NB4 (cell line): ENCODE measurements at regions not wholly inside any gene's neighbourhood (a gene's known extent, or its start where the extent isn't known, plus 50 kb on each side); places are given as distances from the start of the nearest gene placed in this dataset.

Source experiments
- MYC ChIP-seq: IDR thresholded peaks from 2 replicates; pipeline ENCODE4 v1.6.1; 2011; ENCODE audit warnings: low read depth, low read length
- POLR2A ChIP-seq: IDR thresholded peaks from 2 replicates; pipeline ENCODE4 v1.6.1; 2011; ENCODE audit warnings: mild to moderate bottlenecking; ENCODE audit not compliant: insufficient read length; ENCODE audit errors: extremely low read depth
- TF ChIP-seq, protein P1 (sequence below): IDR thresholded peaks from one replicate; pipeline ENCODE4 v1.5.1; 2012; ENCODE audit warnings: low read depth, low read length
- TF ChIP-seq, protein P2 (sequence below): IDR thresholded peaks from 2 replicates; pipeline ENCODE4 v1.6.1; 2011; ENCODE audit warnings: low read depth, low read length

GRCh38 chr3:126275620-126275904, 81.6 kb downstream of the KLF15 start:
- no peak for TF ChIP-seq POLR2A
- TF ChIP-seq, protein P1, sequence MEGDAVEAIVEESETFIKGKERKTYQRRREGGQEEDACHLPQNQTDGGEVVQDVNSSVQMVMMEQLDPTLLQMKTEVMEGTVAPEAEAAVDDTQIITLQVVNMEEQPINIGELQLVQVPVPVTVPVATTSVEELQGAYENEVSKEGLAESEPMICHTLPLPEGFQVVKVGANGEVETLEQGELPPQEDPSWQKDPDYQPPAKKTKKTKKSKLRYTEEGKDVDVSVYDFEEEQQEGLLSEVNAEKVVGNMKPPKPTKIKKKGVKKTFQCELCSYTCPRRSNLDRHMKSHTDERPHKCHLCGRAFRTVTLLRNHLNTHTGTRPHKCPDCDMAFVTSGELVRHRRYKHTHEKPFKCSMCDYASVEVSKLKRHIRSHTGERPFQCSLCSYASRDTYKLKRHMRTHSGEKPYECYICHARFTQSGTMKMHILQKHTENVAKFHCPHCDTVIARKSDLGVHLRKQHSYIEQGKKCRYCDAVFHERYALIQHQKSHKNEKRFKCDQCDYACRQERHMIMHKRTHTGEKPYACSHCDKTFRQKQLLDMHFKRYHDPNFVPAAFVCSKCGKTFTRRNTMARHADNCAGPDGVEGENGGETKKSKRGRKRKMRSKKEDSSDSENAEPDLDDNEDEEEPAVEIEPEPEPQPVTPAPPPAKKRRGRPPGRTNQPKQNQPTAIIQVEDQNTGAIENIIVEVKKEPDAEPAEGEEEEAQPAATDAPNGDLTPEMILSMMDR = no peak
- TF ChIP-seq, protein P2, sequence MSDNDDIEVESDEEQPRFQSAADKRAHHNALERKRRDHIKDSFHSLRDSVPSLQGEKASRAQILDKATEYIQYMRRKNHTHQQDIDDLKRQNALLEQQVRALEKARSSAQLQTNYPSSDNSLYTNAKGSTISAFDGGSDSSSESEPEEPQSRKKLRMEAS = no peak
- TF ChIP-seq MYC = no peak
